Liver (tissue), 3 donors: ENCODE measurements at regions not wholly inside any gene's neighbourhood (a gene's known extent, or its start where the extent isn't known, plus 50 kb on each side); places are given as distances from the start of the nearest gene placed in this dataset.

Source experiments
- EGR1 ChIP-seq, 2 donors: IDR thresholded peaks; 2 replicates each; pipeline ENCODE4 v1.6.1; 2016 to 2018; ENCODE audit warnings: antibody characterized with exemption in 2 of 2, low read depth in 2 of 2
- FOXA1 ChIP-seq: IDR thresholded peaks from 2 replicates; pipeline ENCODE4 v1.6.1; 2016; ENCODE audit warnings: antibody characterized with exemption
- GABPA ChIP-seq, 2 donors: IDR thresholded peaks in 1 of 2; conservative IDR thresholded peaks in 1 of 2; 2 replicates each; pipeline ENCODE4 v1.6.1; 2016; ENCODE audit warnings: antibody characterized with exemption in 2 of 2, mild to moderate bottlenecking in 1 of 2, moderate library complexity in 1 of 2
- HNF4A ChIP-seq, 2 donors: conservative IDR thresholded peaks; 2 replicates each; pipeline ENCODE4 v1.6.1; 2016; ENCODE audit warnings: antibody characterized with exemption in 2 of 2, mild to moderate bottlenecking in 2 of 2
- JUND ChIP-seq, 2 donors: IDR thresholded peaks; 2 replicates each; pipeline ENCODE4 v1.6.1; 2016; ENCODE audit warnings: antibody characterized with exemption in 2 of 2
- RAD21 ChIP-seq, 2 donors: IDR thresholded peaks; 2 replicates each; pipeline ENCODE4 v1.6.1; 2016; ENCODE audit warnings: antibody characterized with exemption in 2 of 2, mild to moderate bottlenecking in 2 of 2
- RXRA ChIP-seq, 2 donors: IDR thresholded peaks; 2 replicates each; pipeline ENCODE4 v1.6.1; 2017 to 2018; ENCODE audit warnings: antibody characterized with exemption in 2 of 2, mild to moderate bottlenecking in 1 of 2
- SP1 ChIP-seq: IDR thresholded peaks from 2 replicates; pipeline ENCODE4 v1.6.1; 2018; ENCODE audit warnings: antibody characterized with exemption, mild to moderate bottlenecking
- TAF1 ChIP-seq: conservative IDR thresholded peaks from 2 replicates; pipeline ENCODE4 v1.6.1; 2016; ENCODE audit warnings: antibody characterized with exemption, mild to moderate bottlenecking
- TF ChIP-seq, protein P1 (sequence below): fragments of 150-350 bp; IDR thresholded peaks from 2 replicates; pipeline ENCODE4 v1.5.1; 2017; ENCODE audit warnings: improper control_type of control experiment, low read depth, low read length; ENCODE audit not compliant: missing input control
- TF ChIP-seq, protein P2 (sequence below): IDR thresholded peaks from 2 replicates; pipeline ENCODE4 v1.6.1; 2016; ENCODE audit warnings: antibody characterized with exemption
- TF ChIP-seq, protein P3 (sequence below): IDR thresholded peaks from 2 replicates; pipeline ENCODE4 v1.6.1; 2016; ENCODE audit warnings: antibody characterized with exemption
- TF ChIP-seq, protein P4 (sequence below): IDR thresholded peaks from 2 replicates; pipeline ENCODE4 v1.6.1; 2016; ENCODE audit warnings: antibody characterized with exemption
- TF ChIP-seq, protein P5 (sequence below): IDR thresholded peaks from 2 replicates; pipeline ENCODE4 v1.6.1; 2016; ENCODE audit warnings: antibody characterized with exemption, mild to moderate bottlenecking
- donor health status: healthy.
- donor health status: healthy.

DNA sequence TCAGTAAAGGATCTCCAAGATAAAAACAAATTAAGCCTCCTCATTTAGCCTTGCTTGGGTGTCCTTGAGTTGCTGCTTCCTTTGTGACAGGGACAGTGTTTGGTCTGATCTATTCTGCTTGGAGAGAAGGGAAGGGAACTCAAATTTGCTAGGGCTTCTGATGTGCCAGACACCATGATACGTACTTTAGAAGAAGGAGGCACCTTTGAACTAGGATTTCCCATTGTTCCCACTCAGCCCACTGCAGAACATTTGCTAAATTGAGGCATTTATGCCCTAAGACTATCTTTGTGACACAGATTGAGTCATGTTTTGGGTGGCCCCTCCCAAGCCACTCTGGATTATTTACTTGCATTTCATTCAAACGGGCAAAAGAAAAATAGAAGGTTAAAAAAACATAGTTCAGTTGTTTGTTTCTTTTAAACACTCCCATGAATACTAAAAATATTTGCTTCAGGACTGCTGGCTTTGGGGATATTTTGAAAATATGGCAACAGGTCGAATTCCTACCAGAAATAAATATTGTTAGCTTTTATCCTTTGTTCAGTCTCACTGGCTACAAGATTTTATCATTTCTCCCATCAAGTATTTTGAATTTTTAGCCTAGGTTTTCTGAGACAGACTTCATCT, 81.9 kb upstream of the WLS start:
- TF ChIP-seq, protein P1, sequence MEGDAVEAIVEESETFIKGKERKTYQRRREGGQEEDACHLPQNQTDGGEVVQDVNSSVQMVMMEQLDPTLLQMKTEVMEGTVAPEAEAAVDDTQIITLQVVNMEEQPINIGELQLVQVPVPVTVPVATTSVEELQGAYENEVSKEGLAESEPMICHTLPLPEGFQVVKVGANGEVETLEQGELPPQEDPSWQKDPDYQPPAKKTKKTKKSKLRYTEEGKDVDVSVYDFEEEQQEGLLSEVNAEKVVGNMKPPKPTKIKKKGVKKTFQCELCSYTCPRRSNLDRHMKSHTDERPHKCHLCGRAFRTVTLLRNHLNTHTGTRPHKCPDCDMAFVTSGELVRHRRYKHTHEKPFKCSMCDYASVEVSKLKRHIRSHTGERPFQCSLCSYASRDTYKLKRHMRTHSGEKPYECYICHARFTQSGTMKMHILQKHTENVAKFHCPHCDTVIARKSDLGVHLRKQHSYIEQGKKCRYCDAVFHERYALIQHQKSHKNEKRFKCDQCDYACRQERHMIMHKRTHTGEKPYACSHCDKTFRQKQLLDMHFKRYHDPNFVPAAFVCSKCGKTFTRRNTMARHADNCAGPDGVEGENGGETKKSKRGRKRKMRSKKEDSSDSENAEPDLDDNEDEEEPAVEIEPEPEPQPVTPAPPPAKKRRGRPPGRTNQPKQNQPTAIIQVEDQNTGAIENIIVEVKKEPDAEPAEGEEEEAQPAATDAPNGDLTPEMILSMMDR: no peak
- TF ChIP-seq RAD21 (IDR thresholded peaks at IDR 0.05): no peak
- TF ChIP-seq, protein P2, sequence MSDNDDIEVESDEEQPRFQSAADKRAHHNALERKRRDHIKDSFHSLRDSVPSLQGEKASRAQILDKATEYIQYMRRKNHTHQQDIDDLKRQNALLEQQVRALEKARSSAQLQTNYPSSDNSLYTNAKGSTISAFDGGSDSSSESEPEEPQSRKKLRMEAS: no peak
- TF ChIP-seq SP1: no peak
- no peak for TF ChIP-seq JUND (IDR thresholded peaks at IDR 0.05)
- TF ChIP-seq, protein P3, sequence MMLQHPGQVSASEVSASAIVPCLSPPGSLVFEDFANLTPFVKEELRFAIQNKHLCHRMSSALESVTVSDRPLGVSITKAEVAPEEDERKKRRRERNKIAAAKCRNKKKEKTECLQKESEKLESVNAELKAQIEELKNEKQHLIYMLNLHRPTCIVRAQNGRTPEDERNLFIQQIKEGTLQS: no peak
- TF ChIP-seq HNF4A (conservative IDR thresholded peaks at IDR 0.05): no peak
- TF ChIP-seq RXRA (IDR thresholded peaks at IDR 0.05): no peak
- no peak for TF ChIP-seq GABPA (IDR thresholded peaks at IDR 0.05 in 1 of 2, conservative IDR thresholded peaks at IDR 0.05 in 1 of 2)
- TF ChIP-seq FOXA1: no peak
- TF ChIP-seq, protein P4, sequence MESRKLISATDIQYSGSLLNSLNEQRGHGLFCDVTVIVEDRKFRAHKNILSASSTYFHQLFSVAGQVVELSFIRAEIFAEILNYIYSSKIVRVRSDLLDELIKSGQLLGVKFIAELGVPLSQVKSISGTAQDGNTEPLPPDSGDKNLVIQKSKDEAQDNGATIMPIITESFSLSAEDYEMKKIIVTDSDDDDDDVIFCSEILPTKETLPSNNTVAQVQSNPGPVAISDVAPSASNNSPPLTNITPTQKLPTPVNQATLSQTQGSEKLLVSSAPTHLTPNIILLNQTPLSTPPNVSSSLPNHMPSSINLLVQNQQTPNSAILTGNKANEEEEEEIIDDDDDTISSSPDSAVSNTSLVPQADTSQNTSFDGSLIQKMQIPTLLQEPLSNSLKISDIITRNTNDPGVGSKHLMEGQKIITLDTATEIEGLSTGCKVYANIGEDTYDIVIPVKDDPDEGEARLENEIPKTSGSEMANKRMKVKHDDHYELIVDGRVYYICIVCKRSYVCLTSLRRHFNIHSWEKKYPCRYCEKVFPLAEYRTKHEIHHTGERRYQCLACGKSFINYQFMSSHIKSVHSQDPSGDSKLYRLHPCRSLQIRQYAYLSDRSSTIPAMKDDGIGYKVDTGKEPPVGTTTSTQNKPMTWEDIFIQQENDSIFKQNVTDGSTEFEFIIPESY: no peak
- TF ChIP-seq, protein P5, sequence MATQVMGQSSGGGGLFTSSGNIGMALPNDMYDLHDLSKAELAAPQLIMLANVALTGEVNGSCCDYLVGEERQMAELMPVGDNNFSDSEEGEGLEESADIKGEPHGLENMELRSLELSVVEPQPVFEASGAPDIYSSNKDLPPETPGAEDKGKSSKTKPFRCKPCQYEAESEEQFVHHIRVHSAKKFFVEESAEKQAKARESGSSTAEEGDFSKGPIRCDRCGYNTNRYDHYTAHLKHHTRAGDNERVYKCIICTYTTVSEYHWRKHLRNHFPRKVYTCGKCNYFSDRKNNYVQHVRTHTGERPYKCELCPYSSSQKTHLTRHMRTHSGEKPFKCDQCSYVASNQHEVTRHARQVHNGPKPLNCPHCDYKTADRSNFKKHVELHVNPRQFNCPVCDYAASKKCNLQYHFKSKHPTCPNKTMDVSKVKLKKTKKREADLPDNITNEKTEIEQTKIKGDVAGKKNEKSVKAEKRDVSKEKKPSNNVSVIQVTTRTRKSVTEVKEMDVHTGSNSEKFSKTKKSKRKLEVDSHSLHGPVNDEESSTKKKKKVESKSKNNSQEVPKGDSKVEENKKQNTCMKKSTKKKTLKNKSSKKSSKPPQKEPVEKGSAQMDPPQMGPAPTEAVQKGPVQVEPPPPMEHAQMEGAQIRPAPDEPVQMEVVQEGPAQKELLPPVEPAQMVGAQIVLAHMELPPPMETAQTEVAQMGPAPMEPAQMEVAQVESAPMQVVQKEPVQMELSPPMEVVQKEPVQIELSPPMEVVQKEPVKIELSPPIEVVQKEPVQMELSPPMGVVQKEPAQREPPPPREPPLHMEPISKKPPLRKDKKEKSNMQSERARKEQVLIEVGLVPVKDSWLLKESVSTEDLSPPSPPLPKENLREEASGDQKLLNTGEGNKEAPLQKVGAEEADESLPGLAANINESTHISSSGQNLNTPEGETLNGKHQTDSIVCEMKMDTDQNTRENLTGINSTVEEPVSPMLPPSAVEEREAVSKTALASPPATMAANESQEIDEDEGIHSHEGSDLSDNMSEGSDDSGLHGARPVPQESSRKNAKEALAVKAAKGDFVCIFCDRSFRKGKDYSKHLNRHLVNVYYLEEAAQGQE: no peak
- TF ChIP-seq TAF1: no peak
- no peak for TF ChIP-seq EGR1 (IDR thresholded peaks at IDR 0.05; ENCODE audit: low read depth in 2 of 2)
